K562 (cell line): ENCODE measurements at regions not wholly inside any gene's neighbourhood (a gene's known extent, or its start where the extent isn't known, plus 50 kb on each side); places are given as distances from the start of the nearest gene placed in this dataset.

Experiments used
- BMI1 ChIP-seq: fragments of 150-350 bp; IDR thresholded peaks from 2 replicates; pipeline ENCODE4 v1.6.1; 2014; ENCODE audit warnings: low read length
- DPF2 ChIP-seq: fragments of 450-650 bp; IDR thresholded peaks from 2 replicates; pipeline ENCODE4 v1.6.1; 2016
- KDM1A ChIP-seq, 2 experiments: fragments of 450-650 bp; IDR thresholded peaks; 2 replicates each; pipeline ENCODE4 v1.6.1; 2016; ENCODE audit warnings: mild to moderate bottlenecking in 2 of 2
- MAZ ChIP-seq, 2 experiments: fragments of 450-650 bp in 1 of 2; sonication (generic) in 1 of 2; formaldehyde crosslinking; IDR thresholded peaks in 1 of 2; conservative IDR thresholded peaks in 1 of 2; 2 replicates each; pipeline versions ENCODE4 v1.4.0 to v1.5.0; 2020; ENCODE audit warnings: mild to moderate bottlenecking in 1 of 2, missing genetic modification reagents in 1 of 2
- TF ChIP-seq, protein P1 (sequence below): fragments of 450-650 bp; IDR thresholded peaks from 2 replicates; pipeline ENCODE4 v1.6.1; 2016; ENCODE audit warnings: borderline replicate concordance

DNA sequence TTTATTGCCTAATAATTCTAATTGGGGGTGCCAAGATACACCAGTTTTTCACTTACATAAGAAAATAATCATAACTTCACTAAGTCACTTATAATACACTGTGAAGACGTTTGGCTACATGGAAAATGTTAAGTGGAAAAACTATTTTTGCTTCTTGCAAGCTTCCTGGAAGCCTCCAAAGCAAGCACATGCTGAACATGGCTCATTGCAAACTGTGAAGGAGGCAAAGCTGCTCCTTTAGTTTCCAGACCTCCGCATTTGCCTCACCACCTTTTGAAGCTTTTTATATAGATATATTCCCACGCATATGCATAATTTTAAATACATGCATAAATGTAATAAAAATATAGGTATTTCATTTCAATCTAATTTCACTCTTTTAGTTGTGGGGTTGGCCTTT is 285.6 kb upstream of the PRDM9 start:
- TF ChIP-seq BMI1, result no peak
- no peak for TF ChIP-seq DPF2
- TF ChIP-seq, protein P1, sequence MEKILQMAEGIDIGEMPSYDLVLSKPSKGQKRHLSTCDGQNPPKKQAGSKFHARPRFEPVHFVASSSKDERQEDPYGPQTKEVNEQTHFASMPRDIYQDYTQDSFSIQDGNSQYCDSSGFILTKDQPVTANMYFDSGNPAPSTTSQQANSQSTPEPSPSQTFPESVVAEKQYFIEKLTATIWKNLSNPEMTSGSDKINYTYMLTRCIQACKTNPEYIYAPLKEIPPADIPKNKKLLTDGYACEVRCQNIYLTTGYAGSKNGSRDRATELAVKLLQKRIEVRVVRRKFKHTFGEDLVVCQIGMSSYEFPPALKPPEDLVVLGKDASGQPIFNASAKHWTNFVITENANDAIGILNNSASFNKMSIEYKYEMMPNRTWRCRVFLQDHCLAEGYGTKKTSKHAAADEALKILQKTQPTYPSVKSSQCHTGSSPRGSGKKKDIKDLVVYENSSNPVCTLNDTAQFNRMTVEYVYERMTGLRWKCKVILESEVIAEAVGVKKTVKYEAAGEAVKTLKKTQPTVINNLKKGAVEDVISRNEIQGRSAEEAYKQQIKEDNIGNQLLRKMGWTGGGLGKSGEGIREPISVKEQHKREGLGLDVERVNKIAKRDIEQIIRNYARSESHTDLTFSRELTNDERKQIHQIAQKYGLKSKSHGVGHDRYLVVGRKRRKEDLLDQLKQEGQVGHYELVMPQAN, result no peak
- no peak for TF ChIP-seq MAZ (CRISPR knock-in tag; conservative IDR thresholded peaks at IDR 0.05 in 1 of 2, IDR thresholded peaks at IDR 0.05 in 1 of 2)
- TF ChIP-seq KDM1A (IDR thresholded peaks at IDR 0.05), result no peak
